ENCODE measurements at regions not wholly inside any gene's neighbourhood (a gene's known extent, or its start where the extent isn't known, plus 50 kb on each side); places are given as distances from the start of the nearest gene placed in this dataset.

- no peak for TF ChIP-seq CTCF (IDR thresholded peaks at IDR 0.05)
- TF ChIP-seq POLR2A (IDR thresholded peaks at IDR 0.05): no peak
- intact Hi-C loops (cut with DNase I): no loop called here
- Histone ChIP-seq H3K4me3 (no peak overlapping the region), H3K27ac (no peak overlapping the region), H3K27me3 (no peaks in the 10 kb centered on the region), H3K4me1 (no peaks in the 10 kb centered on the region), H3K9me3 (peaks cover 0 to 3% (median 0%) of the 10 kb centered on the region in 3 donors), H3K36me3 (replicated peaks in 1 of 2; ENCODE audit: insufficient read depth in 1 of 2, low read depth in 2 of 2) (no peaks in the 10 kb centered on the region)
- no peak for ATAC-seq
- DNase-seq: no peak
Observed at GRCh38 chr7:46527360-46527759, 606.3 kb upstream of the IGFBP3 start.

- H3K27ac ChIP-seq: no peak overlapping the region
- no peak for TF ChIP-seq POLR2A (IDR thresholded peaks at IDR 0.05)
- no peak for TF ChIP-seq CTCF (IDR thresholded peaks at IDR 0.05)
- DNase-seq: peak; percentile 35 to 63 (median 48)
- no peak overlapping the region for H3K4me3 ChIP-seq
- ATAC-seq: peak; percentile 66
- H3K4me1 ChIP-seq: no peaks in the 10 kb centered on the region
- no peaks in the 10 kb centered on the region for H3K27me3 ChIP-seq
- no peaks in the 10 kb centered on the region for H3K36me3 ChIP-seq (replicated peaks in 1 of 2; ENCODE audit: insufficient read depth in 1 of 2, low read depth in 2 of 2)
- intact Hi-C loops (cut with DNase I): no loop called here
- 45 to 53% methylated on average over 5 of the region's 5 CpGs for WGBS, 2 donors
- peaks cover 0 to 3% (median 0%) of the 10 kb centered on the region in 3 donors for H3K9me3 ChIP-seq
Observed at GRCh38 chr7:46525876-46526275, 604.8 kb upstream of the IGFBP3 start.

GRCh38 chr7:46524350-46524749 lies 603.3 kb upstream of the IGFBP3 start:
- Histone ChIP-seq H3K27me3 (no peaks in the 10 kb centered on the region), H3K4me3 (no peak overlapping the region), H3K27ac (no peak overlapping the region), H3K36me3 (replicated peaks in 1 of 2; ENCODE audit: insufficient read depth in 1 of 2, low read depth in 2 of 2) (no peaks in the 10 kb centered on the region), H3K4me1 (no peaks in the 10 kb centered on the region), H3K9me3 (peaks cover 0 to 3% (median 0%) of the 10 kb centered on the region in 3 donors)
- TF ChIP-seq POLR2A (IDR thresholded peaks at IDR 0.05) (no peak), CTCF (IDR thresholded peaks at IDR 0.05) (no peak)
- ATAC-seq: no peak
- DNase-seq: no peak
- intact Hi-C loops (cut with DNase I): no loop called here

GRCh38 chr7:46522354-46522906 lies 601.4 kb upstream of the IGFBP3 start:
- H3K27me3 ChIP-seq: no peaks in the 10 kb centered on the region
- 69 to 81% methylated on average over 8 of the region's 8 CpGs for WGBS, 2 donors
- H3K4me1 ChIP-seq: no peaks in the 10 kb centered on the region
- H3K27ac ChIP-seq: no peak overlapping the region
- peaks cover 0 to under 1% (median 0%) of the 10 kb centered on the region in 3 donors for H3K9me3 ChIP-seq
- ATAC-seq: no peak
- H3K4me3 ChIP-seq: no peak overlapping the region
- DNase-seq: no peak
- TF ChIP-seq CTCF (IDR thresholded peaks at IDR 0.05): no peak
- no peak for TF ChIP-seq POLR2A (IDR thresholded peaks at IDR 0.05)
- H3K36me3 ChIP-seq (replicated peaks in 1 of 2; ENCODE audit: insufficient read depth in 1 of 2, low read depth in 2 of 2): no peaks in the 10 kb centered on the region
- intact Hi-C loops (cut with DNase I): no loop called here

- TF ChIP-seq CTCF (IDR thresholded peaks at IDR 0.05) (no peak), POLR2A (IDR thresholded peaks at IDR 0.05) (no peak)
- Histone ChIP-seq H3K4me1 (no peaks in the 10 kb centered on the region), H3K27ac (no peak overlapping the region), H3K9me3 (no peaks in the 10 kb centered on the region), H3K4me3 (no peak overlapping the region), H3K27me3 (no peaks in the 10 kb centered on the region), H3K36me3 (replicated peaks in 1 of 2; ENCODE audit: insufficient read depth in 1 of 2, low read depth in 2 of 2) (no peaks in the 10 kb centered on the region)
- DNase-seq (no peak), ATAC-seq (no peak)
- 75 to 79% methylated on average over 1 of the region's 1 CpG for WGBS, 2 donors
- intact Hi-C loops (cut with DNase I): no loop called here
Observed at GRCh38 chr7:46518713-46519112, 597.6 kb upstream of the IGFBP3 start.
